Loucy (cell line): ENCODE measurements at regions not wholly inside any gene's neighbourhood (a gene's known extent, or its start where the extent isn't known, plus 50 kb on each side); places are given as distances from the start of the nearest gene placed in this dataset.

Experiments
- EZH2phosphoT487 ChIP-seq: fragments of 200-600 bp; IDR thresholded peaks from 2 replicates; pipeline ENCODE4 v1.6.1; 2018; ENCODE audit warnings: antibody characterized with exemption, mild to moderate bottlenecking, moderate library complexity, borderline replicate concordance
- TF ChIP-seq, protein P1 (sequence below): fragments of 200-600 bp; sonication (generic); conservative IDR thresholded peaks from 2 replicates; pipeline ENCODE4 v1.5.1; 2014; ENCODE audit warnings: mild to moderate bottlenecking, antibody characterized with exemption, low read length

DNA sequence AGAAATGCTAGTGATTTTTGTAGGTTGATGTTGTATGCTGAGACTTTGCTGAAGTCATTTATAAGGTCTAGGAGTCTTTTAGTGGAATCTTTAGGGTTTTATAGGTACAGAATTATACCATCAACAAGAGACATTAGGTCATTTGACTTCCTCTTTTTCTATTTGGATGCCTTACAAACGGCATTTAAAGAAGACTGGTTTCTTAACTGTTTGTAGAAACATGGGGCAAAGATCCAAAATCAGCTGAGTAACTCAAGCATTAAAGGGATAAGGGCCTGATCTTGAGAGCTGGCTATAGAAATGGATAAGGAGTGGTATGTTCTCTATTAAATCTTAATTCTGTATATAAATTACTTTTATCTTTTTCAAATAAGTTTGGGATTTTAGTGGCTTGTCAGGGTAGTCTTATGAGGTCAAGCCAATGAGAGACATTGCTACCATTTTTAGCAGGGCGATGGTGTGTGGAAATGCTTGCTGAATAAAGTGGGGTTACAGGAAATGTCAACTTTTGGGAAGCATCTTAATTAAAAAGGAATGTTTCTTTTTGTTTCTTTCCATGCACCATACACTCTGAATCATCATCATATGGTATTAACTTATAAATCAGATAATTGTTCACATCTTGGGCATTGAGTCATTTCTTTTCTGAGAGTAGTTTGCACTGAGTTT, 197.7 kb upstream of the GBE1 start:
- TF ChIP-seq, protein P1, sequence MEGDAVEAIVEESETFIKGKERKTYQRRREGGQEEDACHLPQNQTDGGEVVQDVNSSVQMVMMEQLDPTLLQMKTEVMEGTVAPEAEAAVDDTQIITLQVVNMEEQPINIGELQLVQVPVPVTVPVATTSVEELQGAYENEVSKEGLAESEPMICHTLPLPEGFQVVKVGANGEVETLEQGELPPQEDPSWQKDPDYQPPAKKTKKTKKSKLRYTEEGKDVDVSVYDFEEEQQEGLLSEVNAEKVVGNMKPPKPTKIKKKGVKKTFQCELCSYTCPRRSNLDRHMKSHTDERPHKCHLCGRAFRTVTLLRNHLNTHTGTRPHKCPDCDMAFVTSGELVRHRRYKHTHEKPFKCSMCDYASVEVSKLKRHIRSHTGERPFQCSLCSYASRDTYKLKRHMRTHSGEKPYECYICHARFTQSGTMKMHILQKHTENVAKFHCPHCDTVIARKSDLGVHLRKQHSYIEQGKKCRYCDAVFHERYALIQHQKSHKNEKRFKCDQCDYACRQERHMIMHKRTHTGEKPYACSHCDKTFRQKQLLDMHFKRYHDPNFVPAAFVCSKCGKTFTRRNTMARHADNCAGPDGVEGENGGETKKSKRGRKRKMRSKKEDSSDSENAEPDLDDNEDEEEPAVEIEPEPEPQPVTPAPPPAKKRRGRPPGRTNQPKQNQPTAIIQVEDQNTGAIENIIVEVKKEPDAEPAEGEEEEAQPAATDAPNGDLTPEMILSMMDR, result no peak
- TF ChIP-seq EZH2phosphoT487, result no peak
